ENCODE measurements at regions not wholly inside any gene's neighbourhood (a gene's known extent, or its start where the extent isn't known, plus 50 kb on each side); places are given as distances from the start of the nearest gene placed in this dataset.

DNA sequence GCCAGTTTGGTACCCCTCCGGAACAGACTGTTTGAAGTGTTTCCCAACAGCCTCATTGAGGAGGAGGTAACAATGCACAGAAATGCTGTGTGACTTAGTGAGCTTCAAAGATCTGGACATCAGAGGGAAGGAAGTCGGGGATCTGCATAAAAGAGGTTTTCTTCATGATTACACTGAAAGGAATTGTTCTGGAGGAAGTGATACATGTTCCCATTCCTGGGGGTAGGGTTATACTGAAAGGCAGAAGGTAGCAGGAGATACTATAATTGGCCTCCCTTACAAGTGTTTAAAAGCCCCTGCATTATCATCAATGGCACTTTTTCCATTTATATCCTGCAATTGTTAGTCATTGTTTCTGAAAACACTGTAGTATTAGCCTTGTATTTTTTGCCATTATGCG is 94.0 kb upstream of the DKK2 start:
- TF ChIP-seq TCF7L2 (IDR thresholded peaks at IDR 0.05; ENCODE audit: borderline replicate concordance, extremely low read depth, insufficient read depth, insufficient read length): no peak
- no peak for TF ChIP-seq CTCF (IDR thresholded peaks at IDR 0.05 in 2 of 3, conservative IDR thresholded peaks at IDR 0.05 in 1 of 3; ENCODE audit: borderline replicate concordance in 1 of 3, insufficient read depth in 1 of 3, low read depth in 2 of 3, low read length in 2 of 3)
- no peak for TF ChIP-seq POLR2A (IDR thresholded peaks at IDR 0.05; ENCODE audit: borderline replicate concordance, extremely low read depth, insufficient read depth, insufficient read length)
- no peak for TF ChIP-seq RAD21 (IDR thresholded peaks at IDR 0.05; ENCODE audit: low read depth)
- TF ChIP-seq, protein P1, sequence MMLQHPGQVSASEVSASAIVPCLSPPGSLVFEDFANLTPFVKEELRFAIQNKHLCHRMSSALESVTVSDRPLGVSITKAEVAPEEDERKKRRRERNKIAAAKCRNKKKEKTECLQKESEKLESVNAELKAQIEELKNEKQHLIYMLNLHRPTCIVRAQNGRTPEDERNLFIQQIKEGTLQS (IDR thresholded peaks at IDR 0.05): no peak
- no peak for TF ChIP-seq POLR2AphosphoS5 (IDR thresholded peaks at IDR 0.05; ENCODE audit: low read depth, low read length)
- no peak for TF ChIP-seq CEBPB (IDR thresholded peaks at IDR 0.05; ENCODE audit: low read depth)
- no peak for TF ChIP-seq ZBTB33 (IDR thresholded peaks at IDR 0.05; ENCODE audit: extremely low read depth, insufficient replicate concordance, low read length)
- no peak for TF ChIP-seq EZH2 (IDR thresholded peaks at IDR 0.05)
- TF ChIP-seq MAX (IDR thresholded peaks at IDR 0.05): no peak
- no peak for TF ChIP-seq SP1 (IDR thresholded peaks at IDR 0.05; ENCODE audit: low read depth)
- TF ChIP-seq SIN3A (IDR thresholded peaks at IDR 0.05; ENCODE audit: low read depth): no peak
- TF ChIP-seq ZNF274 (IDR thresholded peaks at IDR 0.05; ENCODE audit: low read depth, low read length): no peak
- TF ChIP-seq EZH2phosphoT487 (IDR thresholded peaks at IDR 0.05; ENCODE audit: borderline replicate concordance): no peak
